T-helper 2 cell treated with Interferon-gamma antibody and Interleukin-4, amounts not matched to agents 5 μg/mL and 100 μg/mL, for 36 hours (primary cell): ENCODE measurements at regions not wholly inside any gene's neighbourhood (a gene's known extent, or its start where the extent isn't known, plus 50 kb on each side); places are given as distances from the start of the nearest gene placed in this dataset.
"Not testable (repeated sequence)": the region's sequence is repeated elsewhere in the genome, so short reads cannot be mapped to it uniquely, and the experiment has no call there.

Experiments used
- DNase-seq: peaks from one replicate; pipeline ENCODE4 v3.0.0; 2021; ENCODE audit warnings: low spot score
- H3K27ac Mint-ChIP-seq: one replicate; pipeline ENCODE4 v1.8.0; 2021; ENCODE audit warnings: mild to moderate bottlenecking, mixed read lengths
- H3K27me3 Mint-ChIP-seq: one replicate; pipeline ENCODE4 v1.8.0; 2021; ENCODE audit warnings: low read depth, mixed read lengths
- H3K36me3 Mint-ChIP-seq: one replicate; pipeline ENCODE4 v1.8.0; 2021; ENCODE audit warnings: low read depth, mixed read lengths
- H3K4me1 Mint-ChIP-seq: one replicate; pipeline ENCODE4 v1.8.0; 2021; ENCODE audit warnings: low read depth, mixed read lengths
- H3K4me3 Mint-ChIP-seq: one replicate; pipeline ENCODE4 v1.8.0; 2022; ENCODE audit warnings: mild to moderate bottlenecking, moderate library complexity, mixed read lengths
- H3K9me3 Mint-ChIP-seq: one replicate; pipeline ENCODE4 v1.8.0; 2021; ENCODE audit warnings: mixed read lengths

- Mint-ChIP-seq H3K4me1 (no peaks in the 10 kb centered on the region), H3K4me3 (no peak overlapping the region), H3K27ac (no peak overlapping the region), H3K9me3 (peaks cover 18% of the 10 kb centered on the region), H3K27me3 (no peaks in the 10 kb centered on the region), H3K36me3 (no peaks in the 10 kb centered on the region)
- no peak for DNase-seq
These were observed 602.0 kb upstream of the COBL start for GRCh38 chr7:51918581-51918980.

- DNase-seq = no peak
- H3K27ac Mint-ChIP-seq = no peak overlapping the region
- H3K27me3 Mint-ChIP-seq = no peaks in the 10 kb centered on the region
These were observed 584.9 kb upstream of the COBL start for GRCh38 chr7:51901489-51901840.

GRCh38 chr7:51900755-51901488 is 584.3 kb upstream of the COBL start:
- DNase-seq, H3K4me3 Mint-ChIP-seq, H3K27me3 Mint-ChIP-seq, H3K27ac Mint-ChIP-seq, H3K4me1 Mint-ChIP-seq, H3K36me3 Mint-ChIP-seq: not testable (repeated sequence)
- peaks cover 44% of the 10 kb centered on the region for H3K9me3 Mint-ChIP-seq

More at GRCh38 chr7:51901489-51901840, 584.9 kb upstream of the COBL start:
- H3K4me1 Mint-ChIP-seq = no peaks in the 10 kb centered on the region
- no peaks in the 10 kb centered on the region for H3K36me3 Mint-ChIP-seq
- no peak overlapping the region for H3K4me3 Mint-ChIP-seq
- H3K9me3 Mint-ChIP-seq = peaks cover 42% of the 10 kb centered on the region

DNA sequence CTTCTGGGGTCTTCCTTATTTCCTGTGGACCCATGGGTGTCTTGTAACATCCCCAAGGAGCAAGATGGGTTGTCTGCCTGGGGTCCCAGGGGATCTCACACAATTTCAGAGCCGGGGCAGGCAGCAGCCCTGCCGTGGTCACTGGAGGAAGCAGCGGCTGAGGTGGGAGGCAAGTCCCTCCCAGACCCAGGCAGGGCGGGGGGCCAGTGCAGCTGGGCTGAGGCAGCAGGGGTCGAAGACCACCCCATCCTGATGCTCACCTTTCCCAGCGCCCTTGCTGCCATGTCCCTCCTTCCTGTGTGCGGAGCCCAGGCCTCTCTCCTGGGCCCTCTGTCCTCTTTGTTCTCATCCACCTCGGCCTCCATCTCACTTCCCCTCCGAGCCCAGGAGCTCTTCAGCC is 583.0 kb upstream of the COBL start:
- Mint-ChIP-seq H3K9me3 (peaks cover 34% of the 10 kb centered on the region), H3K4me1 (no peaks in the 10 kb centered on the region), H3K36me3 (no peaks in the 10 kb centered on the region), H3K4me3 (no peak overlapping the region), H3K27ac (no peak overlapping the region), H3K27me3 (no peaks in the 10 kb centered on the region)
- no peak for DNase-seq

DNA sequence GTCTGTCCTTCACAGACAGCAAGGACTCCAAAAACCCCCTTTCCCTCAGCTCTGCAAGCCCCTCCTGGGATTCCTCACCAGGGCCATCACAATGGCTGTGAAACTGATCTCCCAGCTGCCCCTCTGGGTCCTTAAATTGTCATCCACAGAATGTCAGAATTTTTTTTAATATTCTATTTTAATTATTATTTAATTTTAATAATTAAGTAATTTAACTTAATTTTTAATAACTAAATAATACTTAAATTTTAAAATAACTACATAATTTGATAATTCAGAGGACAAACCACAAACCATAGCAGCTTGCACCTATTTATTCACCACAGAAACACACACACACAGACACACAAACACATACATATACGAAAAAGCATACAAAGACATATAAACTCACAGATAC is 565.8 kb upstream of the COBL start:
- H3K27me3 Mint-ChIP-seq = no peaks in the 10 kb centered on the region
- no peak overlapping the region for H3K4me3 Mint-ChIP-seq
- no peak for DNase-seq
- no peaks in the 10 kb centered on the region for H3K36me3 Mint-ChIP-seq
- no peak overlapping the region for H3K27ac Mint-ChIP-seq
- peaks cover 23% of the 10 kb centered on the region for H3K9me3 Mint-ChIP-seq
- no peaks in the 10 kb centered on the region for H3K4me1 Mint-ChIP-seq

DNA sequence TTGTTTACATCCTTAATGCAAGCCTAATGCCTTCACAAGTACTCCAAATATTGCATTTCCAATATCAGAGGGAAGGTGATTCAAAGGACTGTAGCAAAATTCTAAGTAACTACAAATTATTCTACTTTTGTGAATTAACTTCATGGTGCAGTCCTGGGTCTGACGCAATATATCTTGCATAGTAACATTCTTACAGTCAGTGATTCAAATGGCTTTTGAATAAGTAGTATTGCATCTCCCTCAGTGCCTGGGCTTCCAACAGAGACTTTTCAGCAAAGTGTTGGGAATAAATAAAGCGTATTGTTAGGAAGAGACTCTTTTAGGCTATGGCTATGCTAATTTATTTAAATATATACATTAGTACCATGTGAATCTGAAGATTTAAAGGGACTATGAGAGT is 564.7 kb upstream of the COBL start:
- no peaks in the 10 kb centered on the region for H3K27me3 Mint-ChIP-seq
- no peaks in the 10 kb centered on the region for H3K36me3 Mint-ChIP-seq
- H3K4me1 Mint-ChIP-seq = no peaks in the 10 kb centered on the region
- peaks cover 18% of the 10 kb centered on the region for H3K9me3 Mint-ChIP-seq
- no peak overlapping the region for H3K27ac Mint-ChIP-seq
- no peak overlapping the region for H3K4me3 Mint-ChIP-seq
- no peak for DNase-seq

- DNase-seq = no peak
These were observed 562.3 kb upstream of the COBL start for GRCh38 chr7:51878865-51879264.

GRCh38 chr7:51869452-51869851 is 552.8 kb upstream of the COBL start:
- no peaks in the 10 kb centered on the region for H3K4me1 Mint-ChIP-seq
- no peak overlapping the region for H3K4me3 Mint-ChIP-seq
- H3K9me3 Mint-ChIP-seq = peaks cover 26% of the 10 kb centered on the region
- H3K27me3 Mint-ChIP-seq = no peaks in the 10 kb centered on the region
- no peaks in the 10 kb centered on the region for H3K36me3 Mint-ChIP-seq
- DNase-seq = no peak
- no peak overlapping the region for H3K27ac Mint-ChIP-seq

More at GRCh38 chr7:51878865-51879264, 562.3 kb upstream of the COBL start:
- Mint-ChIP-seq H3K9me3 (peaks cover 13% of the 10 kb centered on the region), H3K4me3 (no peak overlapping the region), H3K27me3 (no peaks in the 10 kb centered on the region), H3K36me3 (no peaks in the 10 kb centered on the region), H3K27ac (no peak overlapping the region), H3K4me1 (no peaks in the 10 kb centered on the region)

DNA sequence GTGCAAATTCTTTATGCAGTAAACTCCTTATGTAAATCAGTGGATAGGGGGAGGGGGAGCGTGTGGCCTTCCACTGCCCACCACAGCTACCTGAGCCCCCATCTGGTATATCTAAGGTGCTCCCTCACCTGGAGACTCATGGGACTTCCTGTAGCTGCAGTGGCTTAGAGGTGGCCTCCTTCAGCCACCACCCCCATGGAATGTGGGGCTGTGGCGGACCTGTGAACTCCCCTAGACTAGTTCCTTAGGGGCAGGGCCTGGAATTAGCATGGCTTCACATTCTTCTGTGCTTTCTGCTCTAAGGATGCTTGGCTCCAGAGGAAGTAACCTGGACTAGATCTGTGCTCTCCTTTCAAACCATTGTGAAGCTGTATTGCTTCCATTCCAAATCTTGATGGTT is 550.5 kb upstream of the COBL start:
- Mint-ChIP-seq H3K9me3 (peaks cover 18% of the 10 kb centered on the region), H3K4me3 (no peak overlapping the region), H3K27me3 (no peaks in the 10 kb centered on the region), H3K36me3 (no peaks in the 10 kb centered on the region), H3K4me1 (no peaks in the 10 kb centered on the region), H3K27ac (no peak overlapping the region)
- no peak for DNase-seq

DNA sequence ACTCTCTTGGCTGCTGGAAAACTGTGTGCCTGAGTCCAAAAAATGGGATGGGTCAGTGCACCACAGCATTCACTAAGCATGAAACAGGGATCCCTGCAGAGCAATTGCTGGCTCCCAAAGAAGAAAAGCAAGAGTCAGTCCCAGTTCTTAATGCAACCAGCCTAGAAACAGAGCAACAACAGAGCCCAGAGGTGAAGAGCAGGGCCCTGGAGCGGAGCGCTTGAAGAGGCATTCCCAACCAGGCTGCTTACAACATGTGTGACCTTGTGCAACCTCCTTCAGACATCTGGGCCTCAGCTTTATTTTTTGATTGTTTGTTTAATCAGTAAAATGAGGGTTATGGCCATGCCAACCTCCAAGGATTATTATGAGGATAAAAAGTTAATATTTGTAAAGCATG is 543.7 kb upstream of the COBL start:
- H3K4me1 Mint-ChIP-seq = no peaks in the 10 kb centered on the region
- H3K4me3 Mint-ChIP-seq = no peak overlapping the region
- H3K9me3 Mint-ChIP-seq = peaks cover 14% of the 10 kb centered on the region
- DNase-seq = no peak
- no peaks in the 10 kb centered on the region for H3K27me3 Mint-ChIP-seq
- H3K27ac Mint-ChIP-seq = no peak overlapping the region
- no peaks in the 10 kb centered on the region for H3K36me3 Mint-ChIP-seq

DNA sequence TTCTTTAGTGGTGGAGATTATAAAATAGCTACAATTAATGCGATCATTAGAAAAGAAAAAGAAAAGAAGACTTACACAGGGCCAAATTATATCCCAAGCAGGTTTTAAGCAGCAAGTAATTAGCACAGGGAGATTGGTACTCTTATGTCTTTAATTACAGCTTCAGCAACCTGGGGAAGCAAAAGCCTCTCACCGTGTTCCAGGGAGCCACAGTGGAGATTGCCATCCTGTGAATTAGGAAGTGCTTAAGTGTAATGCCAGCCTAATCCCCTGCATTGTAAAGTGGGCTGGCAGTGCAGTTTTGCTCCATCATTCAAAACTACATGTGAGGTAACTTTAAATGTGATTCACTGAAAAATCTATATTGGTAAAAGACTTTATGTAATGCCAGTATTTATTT is 533.5 kb upstream of the COBL start:
- DNase-seq = no peak
- H3K9me3 Mint-ChIP-seq = peaks cover 20% of the 10 kb centered on the region
- H3K27me3 Mint-ChIP-seq = no peaks in the 10 kb centered on the region
- no peaks in the 10 kb centered on the region for H3K4me1 Mint-ChIP-seq
- H3K27ac Mint-ChIP-seq = no peak overlapping the region
- H3K4me3 Mint-ChIP-seq = no peak overlapping the region
- H3K36me3 Mint-ChIP-seq = no peaks in the 10 kb centered on the region

GRCh38 chr7:51847461-51848134 is 531.0 kb upstream of the COBL start:
- Mint-ChIP-seq H3K27me3 (no peaks in the 10 kb centered on the region), H3K9me3 (peaks cover 25% of the 10 kb centered on the region), H3K4me1 (no peaks in the 10 kb centered on the region), H3K4me3 (no peak overlapping the region), H3K27ac (no peak overlapping the region), H3K36me3 (no peaks in the 10 kb centered on the region)
- DNase-seq = no peak

- H3K9me3 Mint-ChIP-seq = peaks cover 52% of the 10 kb centered on the region
- H3K27ac Mint-ChIP-seq, DNase-seq, H3K27me3 Mint-ChIP-seq, H3K4me3 Mint-ChIP-seq, H3K4me1 Mint-ChIP-seq, H3K36me3 Mint-ChIP-seq: not testable (repeated sequence)
These were observed 522.5 kb upstream of the COBL start for GRCh38 chr7:51839130-51839529.

- peaks cover 44% of the 10 kb centered on the region for H3K9me3 Mint-ChIP-seq
- no peak overlapping the region for H3K4me3 Mint-ChIP-seq
- H3K27ac Mint-ChIP-seq = no peak overlapping the region
- DNase-seq = no peak
- H3K36me3 Mint-ChIP-seq = no peaks in the 10 kb centered on the region
- no peaks in the 10 kb centered on the region for H3K27me3 Mint-ChIP-seq
- no peaks in the 10 kb centered on the region for H3K4me1 Mint-ChIP-seq
These were observed 511.0 kb upstream of the COBL start for GRCh38 chr7:51827631-51828030.

- H3K9me3 Mint-ChIP-seq = peaks cover 53% of the 10 kb centered on the region
- H3K36me3 Mint-ChIP-seq = no peaks in the 10 kb centered on the region
- no peaks in the 10 kb centered on the region for H3K4me1 Mint-ChIP-seq
- no peak for DNase-seq
- no peaks in the 10 kb centered on the region for H3K27me3 Mint-ChIP-seq
- H3K27ac Mint-ChIP-seq = no peak overlapping the region
- H3K4me3 Mint-ChIP-seq = no peak overlapping the region
These were observed 507.4 kb upstream of the COBL start for GRCh38 chr7:51824050-51824449.
